ENCODE measurements at regions not wholly inside any gene's neighbourhood (a gene's known extent, or its start where the extent isn't known, plus 50 kb on each side); places are given as distances from the start of the nearest gene placed in this dataset.

DNA sequence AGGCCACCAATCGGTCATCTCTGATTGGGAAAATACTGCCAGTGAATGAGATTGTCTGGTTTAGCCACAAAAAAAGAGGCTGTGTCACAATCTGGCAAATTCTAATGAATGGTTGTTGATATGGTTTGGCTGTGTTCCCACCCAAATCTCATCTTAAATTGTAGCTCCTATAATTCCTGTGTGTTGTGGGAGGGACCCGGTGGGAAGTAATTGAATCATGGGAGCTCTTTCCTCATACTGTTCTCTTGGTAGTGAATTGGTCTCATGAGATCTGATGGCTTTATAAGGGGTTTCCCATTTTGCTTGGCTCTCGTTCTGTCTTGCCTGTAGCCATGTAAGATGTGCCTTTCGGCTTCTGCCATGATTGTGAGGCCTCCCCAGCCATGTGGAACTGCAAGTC, 838.3 kb downstream of the SLC4A3 start:
- Histone ChIP-seq H3K36me3 (no peaks in the 10 kb centered on the region), H3K9me3 (no peaks in the 10 kb centered on the region), H3K27me3 (no peaks in the 10 kb centered on the region), H3K4me1 (no peaks in the 10 kb centered on the region), H3K4me3 (no peak overlapping the region), H3K27ac (no peak overlapping the region)
- DNase-seq (no peak), ATAC-seq (no peak)
- no peak for TF ChIP-seq CTCF (IDR thresholded peaks at IDR 0.05)
- intact Hi-C loops (cut with DNase I): no loop called here

- Histone ChIP-seq H3K4me1 (no peaks in the 10 kb centered on the region), H3K4me3 (no peak overlapping the region), H3K36me3 (no peaks in the 10 kb centered on the region), H3K27me3 (no peaks in the 10 kb centered on the region), H3K27ac (no peak overlapping the region), H3K9me3 (no peaks in the 10 kb centered on the region)
- DNase-seq: no peak
- intact Hi-C loops (cut with DNase I): no loop called here
- ATAC-seq: no peak
- TF ChIP-seq CTCF (IDR thresholded peaks at IDR 0.05): no peak
Measured at GRCh38 chr2:220466251-220466691, 838.8 kb downstream of the SLC4A3 start.

DNA sequence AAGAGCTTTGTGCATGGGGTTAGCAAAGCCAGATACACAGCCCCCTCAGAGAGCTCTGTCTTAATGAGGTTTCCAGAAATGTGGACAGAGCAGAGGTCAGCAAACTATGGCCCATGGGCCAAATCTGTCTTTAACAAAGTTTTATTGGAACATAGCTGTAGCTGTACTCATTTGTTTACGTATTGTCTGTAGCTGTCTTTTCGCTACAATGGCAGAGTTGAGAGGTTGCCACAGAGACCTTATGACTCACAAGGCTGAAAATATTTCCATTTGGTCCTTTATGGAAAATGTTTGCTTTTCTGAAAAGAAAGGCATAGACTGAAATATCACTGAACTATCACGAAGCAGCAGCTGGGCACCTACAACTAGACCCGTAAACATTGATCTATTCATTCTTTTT, 841.8 kb downstream of the SLC4A3 start:
- DNase-seq: no peak
- no peak overlapping the region for H3K27ac ChIP-seq
- H3K36me3 ChIP-seq: no peaks in the 10 kb centered on the region
- intact Hi-C loops (cut with DNase I): no loop called here
- H3K4me3 ChIP-seq: no peak overlapping the region
- no peaks in the 10 kb centered on the region for H3K4me1 ChIP-seq
- no peaks in the 10 kb centered on the region for H3K27me3 ChIP-seq
- TF ChIP-seq CTCF (IDR thresholded peaks at IDR 0.05): no peak
- no peaks in the 10 kb centered on the region for H3K9me3 ChIP-seq
- ATAC-seq: no peak

DNA sequence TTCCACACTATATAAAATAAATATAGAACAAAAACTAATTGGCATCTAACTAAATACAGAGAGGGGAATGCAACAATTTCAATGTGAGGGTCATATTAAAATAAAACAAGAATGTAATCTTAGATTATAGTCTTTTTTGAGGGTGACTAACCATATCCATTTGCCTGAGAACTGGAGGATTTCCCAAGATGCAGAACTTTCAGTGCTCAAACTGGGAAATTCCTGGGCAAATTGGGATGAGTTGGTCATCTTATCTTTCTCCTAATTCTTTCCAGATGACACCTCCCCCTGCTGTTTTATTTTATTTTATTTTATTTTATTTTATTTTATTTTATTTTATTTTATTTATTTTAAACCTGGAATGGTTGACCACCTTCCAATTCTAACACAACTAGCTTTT, 846.2 kb downstream of the SLC4A3 start:
- no peak for ATAC-seq
- Histone ChIP-seq H3K9me3 (no peaks in the 10 kb centered on the region), H3K4me1 (no peaks in the 10 kb centered on the region), H3K27ac (no peak overlapping the region), H3K36me3 (no peaks in the 10 kb centered on the region), H3K4me3 (no peak overlapping the region), H3K27me3 (no peaks in the 10 kb centered on the region)
- intact Hi-C loops (cut with DNase I): no loop called here
- TF ChIP-seq CTCF (IDR thresholded peaks at IDR 0.05): no peak
- no peak for DNase-seq

DNA sequence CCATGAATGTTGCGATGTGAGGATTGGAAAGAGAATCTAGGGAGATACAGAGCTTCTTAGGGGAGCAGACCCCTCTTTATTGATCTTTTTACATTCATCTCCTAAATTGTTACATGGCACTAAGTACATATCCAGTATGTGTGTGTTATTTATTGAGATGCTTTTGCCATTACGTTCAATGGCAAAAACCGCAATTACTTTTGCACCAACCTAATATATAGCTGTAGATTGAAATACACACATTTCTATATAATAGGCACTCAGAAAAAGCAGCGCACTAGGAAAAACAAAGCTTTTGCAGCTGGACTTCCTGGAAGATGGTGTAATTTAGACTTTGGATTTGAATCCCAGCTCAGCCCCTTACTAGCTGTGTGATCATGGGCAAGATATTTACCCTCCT, 849.4 kb downstream of the SLC4A3 start:
- no peaks in the 10 kb centered on the region for H3K36me3 ChIP-seq
- H3K4me1 ChIP-seq: no peaks in the 10 kb centered on the region
- intact Hi-C loops (cut with DNase I): no loop called here
- no peak for DNase-seq
- no peak for TF ChIP-seq CTCF (IDR thresholded peaks at IDR 0.05)
- no peak for ATAC-seq
- no peaks in the 10 kb centered on the region for H3K9me3 ChIP-seq
- no peak overlapping the region for H3K4me3 ChIP-seq
- no peak overlapping the region for H3K27ac ChIP-seq
- no peaks in the 10 kb centered on the region for H3K27me3 ChIP-seq
